ENCODE measurements at regions not wholly inside any gene's neighbourhood (a gene's known extent, or its start where the extent isn't known, plus 50 kb on each side); places are given as distances from the start of the nearest gene placed in this dataset.

DNA sequence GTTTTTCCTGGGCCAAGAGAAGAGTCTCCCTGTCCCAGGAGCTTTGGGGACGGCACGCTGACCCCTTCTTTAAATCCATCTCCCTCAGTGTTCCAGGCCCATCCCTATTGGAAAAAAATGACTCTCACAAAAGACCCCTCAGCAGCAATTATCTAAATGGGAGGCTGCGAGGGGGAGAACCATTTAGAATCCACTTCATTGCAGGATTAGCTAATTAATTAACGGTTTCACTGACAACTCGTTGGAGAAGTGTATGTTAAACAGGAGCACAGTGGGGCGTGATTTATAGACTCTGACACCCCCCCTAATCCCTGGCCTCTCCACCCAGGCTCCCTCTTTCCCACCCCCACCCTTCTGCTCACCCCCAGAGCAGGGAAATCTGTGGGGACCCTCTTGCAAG is 162.8 kb upstream of the LHX5 start:
- Histone ChIP-seq H3K9me2 (replicated peaks; ENCODE audit: insufficient read depth, low read length) (no peaks in the 10 kb centered on the region), H3K27ac (ENCODE audit: low read length) (no peak overlapping the region), H3K9me3 (ENCODE audit: low read length) (no peaks in the 10 kb centered on the region)

DNA sequence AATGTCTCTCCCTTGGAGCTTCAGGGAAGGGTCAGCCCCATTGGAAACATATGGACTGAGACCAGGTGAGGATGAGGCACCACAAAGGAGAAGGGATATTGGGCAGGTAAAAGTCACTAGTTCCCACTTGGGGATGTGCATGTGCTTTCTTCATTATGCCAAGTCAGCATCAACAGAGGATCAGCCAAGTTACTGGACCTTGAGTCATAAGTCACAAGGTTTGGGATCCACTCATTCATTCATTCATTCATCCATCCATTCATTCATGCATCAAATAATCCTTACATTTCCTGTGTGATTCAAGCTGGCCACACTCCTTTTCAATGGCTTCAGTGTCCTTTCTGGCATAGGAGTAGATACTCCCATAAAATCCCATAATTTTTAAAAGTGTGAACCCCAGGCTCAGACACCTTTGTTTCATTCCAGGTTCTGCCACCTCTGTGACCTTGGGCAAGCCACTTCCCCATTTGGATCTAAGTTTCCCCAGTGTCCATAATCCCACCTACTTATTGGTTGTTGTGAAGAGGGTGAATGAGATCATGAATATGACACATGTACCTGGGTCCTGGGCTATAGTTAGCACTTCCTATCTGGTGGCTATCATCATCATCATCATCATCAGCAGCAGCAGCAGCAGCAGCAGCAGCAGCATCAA is 162.1 kb upstream of the LHX5 start:
- no peaks in the 10 kb centered on the region for H3K4me1 ChIP-seq (ENCODE audit: low read length)
- H4K20me1 ChIP-seq (ENCODE audit: insufficient read depth, low read depth, low read length) = no peaks in the 10 kb centered on the region
- H3K9ac ChIP-seq (ENCODE audit: low read length) = no peak overlapping the region
- no peaks in the 10 kb centered on the region for H3K36me3 ChIP-seq (ENCODE audit: insufficient read depth, low read length)
- peaks cover 4% of the 10 kb centered on the region; the same call in 1 of the 2 replicates for H3K27me3 ChIP-seq (ENCODE audit: low read length)
- H2AFZ ChIP-seq (ENCODE audit: low read length) = no peak overlapping the region
- no peaks in the 10 kb centered on the region for H3K79me2 ChIP-seq (ENCODE audit: low read length)
- H3K4me2 ChIP-seq (ENCODE audit: low read depth, low read length, poor library complexity, severe bottlenecking) = no peak overlapping the region
- no peak for DNase-seq
- no peaks in the 10 kb centered on the region for H3K9me3 ChIP-seq (ENCODE audit: low read length)
- no peak overlapping the region for H3K4me3 ChIP-seq (ENCODE audit: low read length)
- no peak overlapping the region for H3K27ac ChIP-seq (ENCODE audit: low read length)
- H3K9me2 ChIP-seq (replicated peaks; ENCODE audit: insufficient read depth, low read length) = no peaks in the 10 kb centered on the region

More for the DNA sequence above, 162.8 kb upstream of the LHX5 start:
- Histone ChIP-seq H2AFZ (ENCODE audit: low read length) (no peak overlapping the region), H3K27me3 (ENCODE audit: low read length) (peaks cover 4% of the 10 kb centered on the region; the same call in 1 of the 2 replicates), H3K9ac (ENCODE audit: low read length) (no peak overlapping the region), H3K4me1 (ENCODE audit: low read length) (no peaks in the 10 kb centered on the region), H3K36me3 (ENCODE audit: insufficient read depth, low read length) (no peaks in the 10 kb centered on the region), H4K20me1 (ENCODE audit: insufficient read depth, low read depth, low read length) (no peaks in the 10 kb centered on the region), H3K4me2 (ENCODE audit: low read depth, low read length, poor library complexity, severe bottlenecking) (no peak overlapping the region), H3K79me2 (ENCODE audit: low read length) (no peaks in the 10 kb centered on the region), H3K4me3 (ENCODE audit: low read length) (no peak overlapping the region)
- DNase-seq = no peak

DNA sequence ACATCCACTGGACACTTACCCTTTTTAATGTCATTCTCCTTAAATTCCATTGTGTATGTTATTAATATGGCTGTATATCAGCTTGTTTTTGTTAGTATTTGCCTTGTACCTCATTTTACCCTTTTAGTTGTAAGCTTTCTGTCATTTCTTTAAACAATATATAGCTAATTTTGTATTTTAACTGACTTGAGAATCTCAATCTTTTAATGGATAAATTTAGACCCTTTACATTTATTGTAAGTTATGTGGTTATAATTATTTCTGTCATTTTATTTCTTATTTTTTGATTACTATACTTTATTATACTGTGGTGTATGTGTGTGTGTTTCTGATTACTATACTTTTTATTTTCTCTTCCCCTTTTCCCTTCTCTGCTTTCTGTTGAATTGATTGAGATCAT is 159.0 kb upstream of the LHX5 start:
- H4K20me1 ChIP-seq (ENCODE audit: insufficient read depth, low read depth, low read length) = no peaks in the 10 kb centered on the region
- no peak for DNase-seq
- H3K36me3 ChIP-seq (ENCODE audit: insufficient read depth, low read length) = no peaks in the 10 kb centered on the region
- H2AFZ ChIP-seq (ENCODE audit: low read length) = no peak overlapping the region
- H3K79me2 ChIP-seq (ENCODE audit: low read length) = no peaks in the 10 kb centered on the region
- H3K4me3 ChIP-seq (ENCODE audit: low read length) = no peak overlapping the region
- peaks cover 3% of the 10 kb centered on the region; the same call in 1 of the 2 replicates for H3K9me3 ChIP-seq (ENCODE audit: low read length)
- no peaks in the 10 kb centered on the region for H3K4me1 ChIP-seq (ENCODE audit: low read length)
- H3K9ac ChIP-seq (ENCODE audit: low read length) = no peak overlapping the region
- H3K27ac ChIP-seq (ENCODE audit: low read length) = no peak overlapping the region
- no peaks in the 10 kb centered on the region for H3K9me2 ChIP-seq (replicated peaks; ENCODE audit: insufficient read depth, low read length)
- no peak overlapping the region for H3K4me2 ChIP-seq (ENCODE audit: low read depth, low read length, poor library complexity, severe bottlenecking)
- H3K27me3 ChIP-seq (ENCODE audit: low read length) = peaks cover 4% of the 10 kb centered on the region; the same call in 1 of the 2 replicates

DNA sequence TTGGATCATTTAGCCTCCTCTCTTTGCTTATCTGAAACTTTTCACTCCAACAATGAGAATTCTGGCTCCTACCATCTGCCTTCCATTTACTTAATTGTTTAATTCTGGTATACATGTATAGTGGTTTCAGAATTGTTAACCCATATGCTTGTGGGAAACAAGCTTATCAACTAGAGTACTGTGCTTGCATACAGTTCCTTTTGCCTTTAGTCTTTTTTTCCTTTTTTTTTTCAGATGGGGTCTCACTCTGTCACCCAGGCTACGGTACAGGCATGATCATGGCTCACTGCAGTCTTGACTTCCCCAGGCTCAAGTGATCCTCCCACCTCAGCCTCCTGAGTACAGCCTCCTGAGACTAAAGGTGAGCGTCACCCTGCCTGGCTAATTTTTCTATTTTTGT is 153.8 kb upstream of the LHX5 start:
- no peak overlapping the region for H3K9ac ChIP-seq (ENCODE audit: low read length)
- H4K20me1 ChIP-seq (ENCODE audit: insufficient read depth, low read depth, low read length) = no peaks in the 10 kb centered on the region
- H3K27ac ChIP-seq (ENCODE audit: low read length) = no peak overlapping the region
- H3K4me3 ChIP-seq (ENCODE audit: low read length) = no peak overlapping the region
- no peak for DNase-seq
- H3K4me1 ChIP-seq (ENCODE audit: low read length) = no peaks in the 10 kb centered on the region
- H3K9me3 ChIP-seq (ENCODE audit: low read length) = peaks cover 5% of the 10 kb centered on the region; the same call in 1 of the 2 replicates
- no peaks in the 10 kb centered on the region for H3K9me2 ChIP-seq (replicated peaks; ENCODE audit: insufficient read depth, low read length)
- no peak overlapping the region for H2AFZ ChIP-seq (ENCODE audit: low read length)
- no peaks in the 10 kb centered on the region for H3K79me2 ChIP-seq (ENCODE audit: low read length)
- H3K4me2 ChIP-seq (ENCODE audit: low read depth, low read length, poor library complexity, severe bottlenecking) = no peak overlapping the region
- peaks cover 3% of the 10 kb centered on the region; the same call in 1 of the 2 replicates for H3K27me3 ChIP-seq (ENCODE audit: low read length)
- no peaks in the 10 kb centered on the region for H3K36me3 ChIP-seq (ENCODE audit: insufficient read depth, low read length)

DNA sequence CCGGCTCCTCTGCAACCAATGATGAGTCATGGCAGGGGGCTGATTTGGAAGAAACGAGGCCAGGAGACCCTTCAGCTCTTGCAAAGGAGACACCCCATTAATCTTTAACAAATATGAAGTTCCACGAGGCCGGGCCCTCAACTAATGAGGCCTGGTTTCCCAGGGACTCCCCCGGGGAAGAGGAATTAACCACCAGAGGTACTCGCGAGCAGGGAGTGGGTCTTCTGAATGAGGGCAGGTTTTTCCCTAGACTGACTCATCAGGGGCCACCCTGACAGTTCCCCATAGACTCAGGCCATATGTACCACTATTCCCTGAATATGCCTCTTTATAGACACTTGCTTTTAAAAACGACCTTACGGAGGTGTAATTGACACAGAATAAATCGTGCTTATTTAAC is 150.7 kb upstream of the LHX5 start:
- Histone ChIP-seq H3K79me2 (ENCODE audit: low read length) (no peaks in the 10 kb centered on the region), H3K9ac (ENCODE audit: low read length) (no peak overlapping the region), H3K9me3 (ENCODE audit: low read length) (peaks cover 5% of the 10 kb centered on the region; the same call in 1 of the 2 replicates), H3K36me3 (ENCODE audit: insufficient read depth, low read length) (no peaks in the 10 kb centered on the region), H3K4me2 (ENCODE audit: low read depth, low read length, poor library complexity, severe bottlenecking) (no peak overlapping the region), H2AFZ (ENCODE audit: low read length) (no peak overlapping the region), H3K27me3 (ENCODE audit: low read length) (no peaks in the 10 kb centered on the region), H3K4me3 (ENCODE audit: low read length) (no peak overlapping the region), H3K4me1 (ENCODE audit: low read length) (no peaks in the 10 kb centered on the region), H3K27ac (ENCODE audit: low read length) (no peak overlapping the region), H3K9me2 (replicated peaks; ENCODE audit: insufficient read depth, low read length) (no peaks in the 10 kb centered on the region), H4K20me1 (ENCODE audit: insufficient read depth, low read depth, low read length) (no peaks in the 10 kb centered on the region)
- no peak for DNase-seq

DNA sequence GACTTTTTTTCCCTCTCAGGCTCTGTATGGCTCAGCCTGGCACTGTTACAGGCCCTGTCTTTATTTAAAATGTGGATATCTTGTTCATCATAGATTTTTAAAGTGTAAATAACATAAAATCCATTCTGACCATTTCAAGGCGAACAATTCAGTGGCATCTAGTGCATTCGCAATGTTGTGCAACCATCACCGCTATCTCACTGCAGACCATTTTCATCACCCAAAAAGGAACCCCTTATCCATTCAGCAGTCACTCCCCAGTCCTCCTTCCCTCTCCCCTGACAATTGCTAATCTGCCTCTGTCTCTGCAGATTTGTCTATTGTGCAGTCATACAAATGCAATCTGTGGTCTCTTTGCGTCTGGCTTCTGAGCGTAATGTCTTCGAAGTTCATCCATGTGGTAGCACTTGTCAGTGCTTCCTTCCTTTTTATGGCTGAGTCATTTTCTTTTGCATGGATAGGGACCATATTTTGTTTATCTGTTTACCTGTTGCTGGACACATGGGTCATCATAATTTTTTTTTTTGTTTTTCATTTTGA is 148.8 kb upstream of the LHX5 start:
- Histone ChIP-seq H3K27ac (ENCODE audit: low read length) (no peak overlapping the region), H3K79me2 (ENCODE audit: low read length) (no peaks in the 10 kb centered on the region), H3K4me2 (ENCODE audit: low read depth, low read length, poor library complexity, severe bottlenecking) (no peak overlapping the region), H3K4me1 (ENCODE audit: low read length) (no peaks in the 10 kb centered on the region), H3K9me2 (replicated peaks; ENCODE audit: insufficient read depth, low read length) (no peaks in the 10 kb centered on the region), H3K9me3 (ENCODE audit: low read length) (peaks cover under 1% of the 10 kb centered on the region; the same call in 1 of the 2 replicates), H2AFZ (ENCODE audit: low read length) (no peak overlapping the region), H3K27me3 (ENCODE audit: low read length) (no peaks in the 10 kb centered on the region), H3K4me3 (ENCODE audit: low read length) (no peak overlapping the region), H4K20me1 (ENCODE audit: insufficient read depth, low read depth, low read length) (no peaks in the 10 kb centered on the region), H3K9ac (ENCODE audit: low read length) (no peak overlapping the region), H3K36me3 (ENCODE audit: insufficient read depth, low read length) (no peaks in the 10 kb centered on the region)
- DNase-seq = no peak

DNA sequence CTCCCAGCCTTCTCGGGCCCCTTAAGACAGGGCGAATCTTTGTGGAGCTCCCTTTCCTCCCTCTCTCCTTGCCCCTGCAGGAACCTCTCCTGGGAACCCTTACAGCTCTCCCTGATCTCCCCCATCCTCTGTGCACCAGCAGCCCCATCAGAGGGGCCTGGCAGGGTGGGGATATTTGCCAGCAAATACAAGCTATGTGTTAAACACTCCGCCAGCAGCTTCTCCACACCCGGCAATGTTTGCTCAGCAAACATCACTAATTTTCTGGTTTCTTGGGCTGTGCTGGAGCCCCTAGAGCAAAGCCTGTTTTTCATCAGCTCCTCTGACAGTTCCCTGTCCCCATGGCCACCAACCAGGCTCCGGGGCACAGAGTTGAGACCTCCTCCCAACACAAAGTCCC is 147.5 kb upstream of the LHX5 start:
- no peaks in the 10 kb centered on the region for H4K20me1 ChIP-seq (ENCODE audit: insufficient read depth, low read depth, low read length)
- no peak overlapping the region for H3K27ac ChIP-seq (ENCODE audit: low read length)
- H3K9me2 ChIP-seq (replicated peaks; ENCODE audit: insufficient read depth, low read length) = no peaks in the 10 kb centered on the region
- H2AFZ ChIP-seq (ENCODE audit: low read length) = no peak overlapping the region
- H3K27me3 ChIP-seq (ENCODE audit: low read length) = no peaks in the 10 kb centered on the region
- no peak overlapping the region for H3K4me2 ChIP-seq (ENCODE audit: low read depth, low read length, poor library complexity, severe bottlenecking)
- no peaks in the 10 kb centered on the region for H3K36me3 ChIP-seq (ENCODE audit: insufficient read depth, low read length)
- H3K9me3 ChIP-seq (ENCODE audit: low read length) = no peaks in the 10 kb centered on the region
- no peaks in the 10 kb centered on the region for H3K4me1 ChIP-seq (ENCODE audit: low read length)
- H3K9ac ChIP-seq (ENCODE audit: low read length) = no peak overlapping the region
- H3K79me2 ChIP-seq (ENCODE audit: low read length) = no peaks in the 10 kb centered on the region
- H3K4me3 ChIP-seq (ENCODE audit: low read length) = no peak overlapping the region
- no peak for DNase-seq

DNA sequence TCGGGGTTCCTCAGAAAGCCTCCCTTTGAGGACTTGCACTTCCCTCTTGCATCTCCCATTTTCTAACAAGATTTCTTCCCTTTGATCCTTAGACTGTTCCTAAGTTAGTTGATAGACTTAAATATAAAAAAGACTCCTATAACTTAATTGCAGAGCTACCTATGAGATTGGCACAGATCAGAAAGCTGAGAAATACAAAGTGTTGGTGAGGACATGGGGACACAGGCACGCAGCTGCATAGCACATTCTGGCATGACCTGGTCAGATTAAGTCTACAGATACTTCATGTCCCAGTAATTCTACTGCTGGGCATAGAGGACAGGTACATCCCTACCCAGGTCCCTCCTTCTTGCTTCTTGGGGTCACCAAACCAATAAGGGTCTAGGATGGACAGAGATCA is 141.7 kb upstream of the LHX5 start:
- no peaks in the 10 kb centered on the region for H3K9me2 ChIP-seq (replicated peaks; ENCODE audit: insufficient read depth, low read length)
- H3K9me3 ChIP-seq (ENCODE audit: low read length) = no peaks in the 10 kb centered on the region
- H4K20me1 ChIP-seq (ENCODE audit: insufficient read depth, low read depth, low read length) = no peaks in the 10 kb centered on the region
- no peak overlapping the region for H3K4me2 ChIP-seq (ENCODE audit: low read depth, low read length, poor library complexity, severe bottlenecking)
- H3K79me2 ChIP-seq (ENCODE audit: low read length) = no peaks in the 10 kb centered on the region
- H3K36me3 ChIP-seq (ENCODE audit: insufficient read depth, low read length) = no peaks in the 10 kb centered on the region
- H3K27me3 ChIP-seq (ENCODE audit: low read length) = no peaks in the 10 kb centered on the region
- H2AFZ ChIP-seq (ENCODE audit: low read length) = no peak overlapping the region
- no peak overlapping the region for H3K9ac ChIP-seq (ENCODE audit: low read length)
- no peaks in the 10 kb centered on the region for H3K4me1 ChIP-seq (ENCODE audit: low read length)
- DNase-seq = no peak
- H3K4me3 ChIP-seq (ENCODE audit: low read length) = no peak overlapping the region
- no peak overlapping the region for H3K27ac ChIP-seq (ENCODE audit: low read length)
